Endothelial cell of umbilical vein (primary cell): ENCODE measurements at regions not wholly inside any gene's neighbourhood (a gene's known extent, or its start where the extent isn't known, plus 50 kb on each side); places are given as distances from the start of the nearest gene placed in this dataset.

Source experiments
- BruUV-seq: library from RNA; stranded (reverse); fragments of 400-500 nt; replicated peaks from 2 replicates; lab custom pipeline; 2021; lab: Mats Ljungman, UMichigan
- CTCF ChIA-PET: fragments of 300-600, 350-600 bp; sonication (Branson Sonifier 250); formaldehyde crosslinking; loops from one replicate; lab custom pipeline; 2021; ENCODE audit warnings: antibody characterized with exemption, inconsistent platforms; lab: Charles Lee
- POLR2A ChIA-PET: fragments of 300-600, 350-600 bp; sonication (Branson Sonifier 250); formaldehyde crosslinking; loops from one replicate; lab custom pipeline; 2021; ENCODE audit warnings: antibody characterized with exemption, inconsistent platforms; lab: Charles Lee
- DNase-seq: peaks from one replicate; pipeline ENCODE4 v3.0.0-alpha.2; 2011; ENCODE audit warnings: low read depth, low spot score
- FAIRE-seq: peaks from 2 replicates; lab custom pipeline; 2011; peaks lifted over from hg19 to GRCh38; lab: Jason Lieb, UNC
- H2AFZ ChIP-seq: 2 replicates; pipeline ENCODE4 v1.6.0; 2012; ENCODE audit warnings: low read depth, low read length, control low read depth, inconsistent platforms
- H3K27ac ChIP-seq: 2 replicates; pipeline ENCODE4 v1.5.1; 2011; ENCODE audit warnings: low read depth, mild to moderate bottlenecking, control low read depth, low read length, moderate library complexity; ENCODE audit not compliant: insufficient read depth
- H3K27me3 ChIP-seq, 2 experiments: 2 replicates each; pipeline versions ENCODE4 v1.6.0 to v1.6.1; 2011; ENCODE audit warnings: low read length in 2 of 2, mixed read lengths in 1 of 2; ENCODE audit not compliant: control insufficient read depth in 2 of 2, insufficient read depth in 2 of 2
- H3K36me3 ChIP-seq, 2 experiments: 2 replicates in 1 of 2; 3 replicates in 1 of 2; pipeline ENCODE4 v1.5.1; 2011; ENCODE audit warnings: low read length in 2 of 2, mild to moderate bottlenecking in 1 of 2, moderate library complexity in 1 of 2; ENCODE audit not compliant: control insufficient read depth in 2 of 2, insufficient read depth in 2 of 2; ENCODE audit errors: extremely low read depth in 1 of 2
- H3K4me1 ChIP-seq: 3 replicates; pipeline ENCODE4 v1.5.1; 2011; ENCODE audit warnings: mild to moderate bottlenecking, low read length; ENCODE audit not compliant: control insufficient read depth, insufficient read depth; ENCODE audit errors: extremely low read depth
- H3K4me2 ChIP-seq: 2 replicates; pipeline ENCODE4 v1.6.1; 2011; ENCODE audit warnings: low read length, control low read depth, mixed read lengths; ENCODE audit not compliant: insufficient read depth
- H3K4me3 ChIP-seq, 3 experiments: fragments of 200-600 bp in 1 of 3; sonication (generic), shearing (Covaris generic) in 1 of 3; replicated peaks in 1 of 3; 2 replicates each; pipeline ENCODE4 v1.5.1; 2011 to 2016; ENCODE audit warnings: control low read depth in 3 of 3, low read length in 3 of 3, mild to moderate bottlenecking in 2 of 3, inconsistent platforms in 1 of 3, low read depth in 1 of 3, moderate library complexity in 1 of 3; ENCODE audit not compliant: insufficient read depth in 1 of 3
- H3K79me2 ChIP-seq: 2 replicates; pipeline ENCODE4 v1.6.0; 2012; ENCODE audit warnings: low read length, inconsistent platforms; ENCODE audit not compliant: control insufficient read depth, insufficient read depth
- H3K9ac ChIP-seq: replicated peaks from 2 replicates; pipeline ENCODE3; 2011; ENCODE audit warnings: low read length, control low read depth; ENCODE audit not compliant: insufficient read depth; ENCODE audit errors: extremely low read depth
- H3K9me1 ChIP-seq: replicated peaks from 3 replicates; pipeline ENCODE4 v1.6.0; 2011; ENCODE audit warnings: mild to moderate bottlenecking, low read length; ENCODE audit not compliant: control insufficient read depth, insufficient read depth; ENCODE audit errors: extremely low read depth
- H3K9me3 ChIP-seq: replicated peaks from 2 replicates; pipeline ENCODE4 v1.5.1; 2012; ENCODE audit warnings: low read length, inconsistent platforms; ENCODE audit not compliant: control insufficient read depth, insufficient read depth
- H4K20me1 ChIP-seq: replicated peaks from 2 replicates; pipeline ENCODE3; 2011; ENCODE audit warnings: mild to moderate bottlenecking, low read length; ENCODE audit not compliant: control insufficient read depth, insufficient read depth; ENCODE audit errors: extremely low read depth
- EZH2 ChIP-seq: IDR thresholded peaks from 2 replicates; pipeline ENCODE4 v1.6.1; 2012; ENCODE audit warnings: borderline replicate concordance, low read depth, mild to moderate bottlenecking, moderate library complexity, low read length, inconsistent platforms; ENCODE audit not compliant: severe bottlenecking
- FOS ChIP-seq: IDR thresholded peaks from 2 replicates; pipeline ENCODE4 v1.6.1; 2011; ENCODE audit warnings: mild to moderate bottlenecking, low read length, moderate library complexity, borderline replicate concordance; ENCODE audit not compliant: insufficient read depth
- GATA2 ChIP-seq: IDR thresholded peaks from 2 replicates; pipeline ENCODE4 v1.7.0; 2011; ENCODE audit warnings: low read depth, mild to moderate bottlenecking, moderate library complexity, mixed read lengths, low read length; ENCODE audit not compliant: insufficient read length, insufficient read depth
- JUN ChIP-seq: IDR thresholded peaks from 2 replicates; pipeline ENCODE4 v1.6.1; 2011; ENCODE audit warnings: borderline replicate concordance, low read depth; ENCODE audit not compliant: insufficient read length, insufficient read depth
- MYC ChIP-seq: IDR thresholded peaks from one replicate; pipeline ENCODE4 v1.6.1; 2011; ENCODE audit warnings: mild to moderate bottlenecking, low read depth, low read length
- POLR2A ChIP-seq: IDR thresholded peaks from 2 replicates; pipeline ENCODE4 v1.6.1; 2012; ENCODE audit warnings: low read depth, mild to moderate bottlenecking, control low read depth, low read length
- POLR2AphosphoS5 ChIP-seq: IDR thresholded peaks from 2 replicates; pipeline ENCODE4 v1.6.1; 2012; ENCODE audit warnings: low read depth, mild to moderate bottlenecking, control low read depth, low read length, moderate library complexity; ENCODE audit not compliant: insufficient read depth
- dilution Hi-C: fragments of 300-500 bp; cut with MboI; formaldehyde crosslinking; loops from one replicate; pipeline ENCODE4 v1.15.0; 2019; ENCODE audit warnings: low sequenced_read_pairs; ENCODE audit not compliant: extremely low pct_ligation_motif_present
- intact Hi-C: fragments of 100-400 bp; cut with micrococcal nuclease; formaldehyde crosslinking; loops from one replicate; pipeline ENCODE4 v1.10.0; 2022
- TF ChIP-seq, protein P1 (sequence below): IDR thresholded peaks from 2 replicates; pipeline ENCODE4 v1.6.1; 2011; ENCODE audit not compliant: insufficient read depth, insufficient read length
- TF ChIP-seq, protein P2 (sequence below), 2 donors: IDR thresholded peaks; 1 replicate in 1 of 2; 2 replicates in 1 of 2; pipeline ENCODE4 v1.5.1; 2011; ENCODE audit warnings: low read length in 2 of 2, mild to moderate bottlenecking in 2 of 2, moderate library complexity in 2 of 2, control low read depth in 1 of 2, inconsistent platforms in 1 of 2, low read depth in 1 of 2; ENCODE audit not compliant: insufficient read depth in 1 of 2; ENCODE audit errors: extremely low read depth in 1 of 2

DNA sequence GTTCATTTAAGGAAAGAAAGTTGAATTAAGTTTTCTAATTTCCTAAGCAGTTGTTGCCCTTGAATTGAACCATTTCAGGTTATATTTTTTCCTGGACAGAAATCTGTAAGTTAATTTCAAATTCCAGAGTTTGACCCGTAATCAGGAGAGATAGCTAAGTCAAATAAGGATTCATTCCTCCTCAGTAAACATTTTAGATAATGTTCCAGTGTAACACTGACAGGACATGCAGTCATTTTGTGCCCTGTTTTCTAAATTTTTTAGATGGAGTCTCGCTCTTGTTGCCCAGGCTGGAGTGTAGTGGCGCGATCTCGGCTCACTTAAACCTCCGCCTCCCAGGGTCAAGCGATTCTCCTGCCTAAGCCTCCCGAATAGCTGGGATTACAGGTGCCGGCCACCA is 371.7 kb downstream of the DIPK2A start:
- FAIRE-seq, result no peak
- CTCF ChIA-PET, result interaction anchor here (0.5 kb wide), 1 partner anchor 380 kb away, joined by 3 read pairs; no protein-coding TSS in a partner anchor

DNA sequence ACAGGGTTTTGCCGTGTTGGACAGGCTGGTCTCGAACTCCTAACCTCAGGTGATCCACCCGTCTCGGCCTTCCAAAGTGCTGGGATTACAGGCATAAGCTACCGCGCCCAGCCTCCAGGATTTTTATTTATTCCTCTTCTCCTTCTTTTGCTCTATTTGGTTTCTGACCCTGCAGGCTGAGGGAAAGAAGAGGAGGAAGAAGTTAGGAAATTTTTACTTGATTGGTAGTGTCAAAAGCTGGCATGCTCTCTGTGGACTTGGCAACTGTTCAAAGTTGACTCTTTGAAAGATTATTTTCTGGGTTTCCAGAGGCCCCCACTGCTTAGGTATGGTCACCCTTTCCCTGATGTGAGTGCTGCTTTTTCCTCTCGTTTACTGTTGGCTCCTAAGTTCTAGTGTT is 372.2 kb downstream of the DIPK2A start:
- Histone ChIP-seq H3K79me2 (no peaks in the 10 kb centered on the region), H3K9ac (no peak overlapping the region), H3K4me1 (no peaks in the 10 kb centered on the region), H3K4me3 (no peak overlapping the region), H2AFZ (no peak overlapping the region), H3K9me1 (no peaks in the 10 kb centered on the region), H3K4me2 (no peak overlapping the region), H3K9me3 (no peaks in the 10 kb centered on the region), H4K20me1 (no peaks in the 10 kb centered on the region), H3K36me3 (no peaks in the 10 kb centered on the region), H3K27me3 (no peaks in the 10 kb centered on the region), H3K27ac (no peak overlapping the region)
- TF ChIP-seq JUN, result no peak
- TF ChIP-seq POLR2A, result no peak
- no peak for TF ChIP-seq MYC
- TF ChIP-seq, protein P1, sequence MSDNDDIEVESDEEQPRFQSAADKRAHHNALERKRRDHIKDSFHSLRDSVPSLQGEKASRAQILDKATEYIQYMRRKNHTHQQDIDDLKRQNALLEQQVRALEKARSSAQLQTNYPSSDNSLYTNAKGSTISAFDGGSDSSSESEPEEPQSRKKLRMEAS, result no peak
- no peak for TF ChIP-seq GATA2
- TF ChIP-seq, protein P2, sequence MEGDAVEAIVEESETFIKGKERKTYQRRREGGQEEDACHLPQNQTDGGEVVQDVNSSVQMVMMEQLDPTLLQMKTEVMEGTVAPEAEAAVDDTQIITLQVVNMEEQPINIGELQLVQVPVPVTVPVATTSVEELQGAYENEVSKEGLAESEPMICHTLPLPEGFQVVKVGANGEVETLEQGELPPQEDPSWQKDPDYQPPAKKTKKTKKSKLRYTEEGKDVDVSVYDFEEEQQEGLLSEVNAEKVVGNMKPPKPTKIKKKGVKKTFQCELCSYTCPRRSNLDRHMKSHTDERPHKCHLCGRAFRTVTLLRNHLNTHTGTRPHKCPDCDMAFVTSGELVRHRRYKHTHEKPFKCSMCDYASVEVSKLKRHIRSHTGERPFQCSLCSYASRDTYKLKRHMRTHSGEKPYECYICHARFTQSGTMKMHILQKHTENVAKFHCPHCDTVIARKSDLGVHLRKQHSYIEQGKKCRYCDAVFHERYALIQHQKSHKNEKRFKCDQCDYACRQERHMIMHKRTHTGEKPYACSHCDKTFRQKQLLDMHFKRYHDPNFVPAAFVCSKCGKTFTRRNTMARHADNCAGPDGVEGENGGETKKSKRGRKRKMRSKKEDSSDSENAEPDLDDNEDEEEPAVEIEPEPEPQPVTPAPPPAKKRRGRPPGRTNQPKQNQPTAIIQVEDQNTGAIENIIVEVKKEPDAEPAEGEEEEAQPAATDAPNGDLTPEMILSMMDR (IDR thresholded peaks at IDR 0.05; ENCODE audit: extremely low read depth in 1 of 2, insufficient read depth in 1 of 2, low read depth in 1 of 2, low read length in 2 of 2), result no peak
- no peak for TF ChIP-seq FOS
- no peak for TF ChIP-seq EZH2
- TF ChIP-seq POLR2AphosphoS5, result no peak
- intact Hi-C loops, result no loop called here
- dilution Hi-C loops, result no loop called here
- ChIA-PET POLR2A (no interaction called here), CTCF (interaction anchor here (0.5 kb wide), 1 partner anchor 380 kb away, joined by 3 read pairs; no protein-coding TSS in a partner anchor)
- FAIRE-seq (no peak), DNase-seq (no peak)
- no TSS peak for BruUV-seq

More for the DNA sequence above, 371.7 kb downstream of the DIPK2A start:
- Histone ChIP-seq H3K27ac (no peak overlapping the region), H3K79me2 (no peaks in the 10 kb centered on the region), H3K36me3 (no peaks in the 10 kb centered on the region), H3K4me3 (no peak overlapping the region), H3K9me3 (no peaks in the 10 kb centered on the region), H4K20me1 (no peaks in the 10 kb centered on the region), H3K4me1 (no peaks in the 10 kb centered on the region), H3K9ac (no peak overlapping the region), H2AFZ (no peak overlapping the region), H3K4me2 (no peak overlapping the region), H3K9me1 (no peaks in the 10 kb centered on the region), H3K27me3 (no peaks in the 10 kb centered on the region)
- POLR2A ChIA-PET, result no interaction called here
- dilution Hi-C loops (no loop called here), intact Hi-C loops (no loop called here)
- BruUV-seq, result no TSS peak
- DNase-seq, result no peak
- TF ChIP-seq EZH2 (no peak), JUN (no peak), GATA2 (no peak)
- TF ChIP-seq, protein P2 (IDR thresholded peaks at IDR 0.05; ENCODE audit: extremely low read depth in 1 of 2, insufficient read depth in 1 of 2, low read depth in 1 of 2, low read length in 2 of 2), result no peak
